ENCODE measurements at regions not wholly inside any gene's neighbourhood (a gene's known extent, or its start where the extent isn't known, plus 50 kb on each side); places are given as distances from the start of the nearest gene placed in this dataset.

GRCh38 chr12:76242813-76243550, 105.2 kb downstream of the BBS10 start:
- in situ Hi-C loops (cut with MboI; ENCODE audit: low sequenced_read_pairs, unreplicated experiment): no loop called here
- DNase-seq (ENCODE audit: low spot score): no peak
- TF ChIP-seq CTCF (IDR thresholded peaks at IDR 0.05; ENCODE audit: borderline replicate concordance, control extremely low read depth, extremely low read depth, insufficient read depth, missing control alignments): no peak

GRCh38 chr12:76241371-76241770, 106.8 kb downstream of the BBS10 start:
- no peak for DNase-seq (ENCODE audit: low spot score)
- TF ChIP-seq CTCF (IDR thresholded peaks at IDR 0.05; ENCODE audit: borderline replicate concordance, control extremely low read depth, extremely low read depth, insufficient read depth, missing control alignments): no peak
- in situ Hi-C loops (cut with MboI; ENCODE audit: low sequenced_read_pairs, unreplicated experiment): no loop called here

GRCh38 chr12:76240281-76240680, 107.9 kb downstream of the BBS10 start:
- in situ Hi-C loops (cut with MboI; ENCODE audit: low sequenced_read_pairs, unreplicated experiment): no loop called here
- TF ChIP-seq CTCF (IDR thresholded peaks at IDR 0.05; ENCODE audit: borderline replicate concordance, control extremely low read depth, extremely low read depth, insufficient read depth, missing control alignments): no peak
- DNase-seq (ENCODE audit: low spot score): no peak

- in situ Hi-C loops (cut with MboI; ENCODE audit: low sequenced_read_pairs, unreplicated experiment): no loop called here
- DNase-seq (ENCODE audit: low spot score): no peak
- no peak for TF ChIP-seq CTCF (IDR thresholded peaks at IDR 0.05; ENCODE audit: borderline replicate concordance, control extremely low read depth, extremely low read depth, insufficient read depth, missing control alignments)
Measured at GRCh38 chr12:76238688-76239087, 109.5 kb downstream of the BBS10 start.

GRCh38 chr12:76237086-76237701, 111.0 kb downstream of the BBS10 start:
- in situ Hi-C loops (cut with MboI; ENCODE audit: low sequenced_read_pairs, unreplicated experiment): no loop called here
- TF ChIP-seq CTCF (IDR thresholded peaks at IDR 0.05; ENCODE audit: borderline replicate concordance, control extremely low read depth, extremely low read depth, insufficient read depth, missing control alignments): no peak
- DNase-seq (ENCODE audit: low spot score): no peak

- in situ Hi-C loops (cut with MboI; ENCODE audit: low sequenced_read_pairs, unreplicated experiment): no loop called here
- TF ChIP-seq CTCF (IDR thresholded peaks at IDR 0.05; ENCODE audit: borderline replicate concordance, control extremely low read depth, extremely low read depth, insufficient read depth, missing control alignments): no peak
- no peak for DNase-seq (ENCODE audit: low spot score)
Measured at GRCh38 chr12:76236640-76237039, 111.6 kb downstream of the BBS10 start.
